Heart left ventricle (tissue), 13 donors: ENCODE measurements at regions not wholly inside any gene's neighbourhood (a gene's known extent, or its start where the extent isn't known, plus 50 kb on each side); places are given as distances from the start of the nearest gene placed in this dataset.

Source experiments
- POLR2A ChIP-seq, 2 donors: fragments of 450-650 bp; IDR thresholded peaks; one replicate each; pipeline ENCODE4 v1.6.1; 2017; ENCODE audit warnings: antibody characterized with exemption in 2 of 2, mild to moderate bottlenecking in 2 of 2, moderate library complexity in 2 of 2
- TF ChIP-seq, protein P1 (sequence below), 12 donors: fragments of 200-600 bp; sonication (generic) in 4 of 12; IDR thresholded peaks; one replicate each; pipeline versions ENCODE4 v1.5.0 to v1.8.0; 2018 to 2022; ENCODE audit warnings: antibody characterized with exemption in 12 of 12, mild to moderate bottlenecking in 5 of 12
- donor health status: ischemic (EF 13 %, LVEDD 7.1; RV severe dilation, severe dysfunction).
- donor health status: DM: no; HTN: yes; CAD: no.
- donor health status: DM: no; HTN: no; CAD: no.
- donor health status: ischemic (EF 25% LVEDD 6.9; RV normal size, moderate dysfunction).
- donor health status: ischemic (EF 25% LVEDD 5.7; RV mildly dilated, moderate dysfunction).
- donor health status: ischemic (EF 35%, LVEDD 5.7; RV mildly dilated, moderate dysfunction).
- donor health status: nonischemic (EF 11% LVEDD 7.7; RV severe dilation, severe dysfunction).
- donor health status: DM: yes; HTN: yes; CAD: no.
- donor health status: PGD.
- donor health status: ischemic (EF 29% LVEDD 5.4; RV normal size, mild dysfunction).
- donor health status: nonischemic (EF 23%, LVEDD 6.1; RV moderate dilation, normal function).

DNA sequence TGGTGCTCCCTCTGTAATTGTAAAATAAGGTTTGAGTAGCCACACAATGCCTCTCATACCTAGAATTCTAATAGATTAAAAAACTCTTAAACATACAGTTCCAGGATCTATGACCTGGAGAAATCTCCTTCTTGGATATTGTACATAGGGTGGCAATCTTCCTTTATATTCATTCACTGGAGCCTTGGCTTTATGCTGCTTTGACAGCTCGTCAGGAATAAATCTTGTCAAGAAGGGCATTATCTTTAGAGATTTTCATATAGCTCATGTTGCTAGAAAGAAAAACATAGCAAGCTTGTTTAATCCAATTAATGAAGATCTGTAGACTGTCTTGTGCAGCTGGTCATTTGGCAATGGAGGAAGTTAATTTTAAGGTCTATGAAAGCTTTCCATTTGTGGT lies 131.1 kb downstream of the PYDC2 start:
- TF ChIP-seq, protein P1, sequence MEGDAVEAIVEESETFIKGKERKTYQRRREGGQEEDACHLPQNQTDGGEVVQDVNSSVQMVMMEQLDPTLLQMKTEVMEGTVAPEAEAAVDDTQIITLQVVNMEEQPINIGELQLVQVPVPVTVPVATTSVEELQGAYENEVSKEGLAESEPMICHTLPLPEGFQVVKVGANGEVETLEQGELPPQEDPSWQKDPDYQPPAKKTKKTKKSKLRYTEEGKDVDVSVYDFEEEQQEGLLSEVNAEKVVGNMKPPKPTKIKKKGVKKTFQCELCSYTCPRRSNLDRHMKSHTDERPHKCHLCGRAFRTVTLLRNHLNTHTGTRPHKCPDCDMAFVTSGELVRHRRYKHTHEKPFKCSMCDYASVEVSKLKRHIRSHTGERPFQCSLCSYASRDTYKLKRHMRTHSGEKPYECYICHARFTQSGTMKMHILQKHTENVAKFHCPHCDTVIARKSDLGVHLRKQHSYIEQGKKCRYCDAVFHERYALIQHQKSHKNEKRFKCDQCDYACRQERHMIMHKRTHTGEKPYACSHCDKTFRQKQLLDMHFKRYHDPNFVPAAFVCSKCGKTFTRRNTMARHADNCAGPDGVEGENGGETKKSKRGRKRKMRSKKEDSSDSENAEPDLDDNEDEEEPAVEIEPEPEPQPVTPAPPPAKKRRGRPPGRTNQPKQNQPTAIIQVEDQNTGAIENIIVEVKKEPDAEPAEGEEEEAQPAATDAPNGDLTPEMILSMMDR (IDR thresholded peaks at IDR 0.05), result no peak
- no peak for TF ChIP-seq POLR2A (IDR thresholded peaks at IDR 0.05)
